IMR-90 (cell line): ENCODE measurements at regions not wholly inside any gene's neighbourhood (a gene's known extent, or its start where the extent isn't known, plus 50 kb on each side); places are given as distances from the start of the nearest gene placed in this dataset.

ENCODE experiments used
- ATAC-seq: fragments of 200-7000 bp; cut with Tn5 transposase; 2 replicates; pipeline ENCODE4 v1.9.1; 2020; ENCODE audit warnings: low read depth, mild to moderate bottlenecking, moderate library complexity
- BruUV-seq: library from RNA; stranded (reverse); fragments of 400-500 nt; replicated peaks from 2 replicates; lab custom pipeline; 2021; lab: Mats Ljungman, UMichigan
- CTCF ChIA-PET: fragments of 300-600 bp; formaldehyde crosslinking; extraction: SDS; loops from one replicate; lab custom pipeline; 2021; ENCODE audit warnings: antibody characterized with exemption; lab: Yijun Ruan, JAX
- POLR2A ChIA-PET: fragments of 300-600 bp; sonication (Branson Sonifier 250); formaldehyde crosslinking; loops from one replicate; lab custom pipeline; 2022; ENCODE audit warnings: antibody characterized with exemption; ENCODE audit not compliant: unreplicated experiment; lab: Charles Lee
- DNase-seq: peaks from one replicate; pipeline ENCODE4 v3.0.0; 2013
- H2AFZ ChIP-seq: replicated peaks from 2 replicates; pipeline ENCODE3; 2013; ENCODE audit warnings: low read length, mild to moderate bottlenecking; ENCODE audit not compliant: poor library complexity
- H2AK5ac ChIP-seq: 2 replicates; pipeline ENCODE4 v1.6.1; 2013; ENCODE audit warnings: low read depth, low read length, inconsistent platforms
- H2AK9ac ChIP-seq: replicated peaks from 2 replicates; pipeline ENCODE3; 2013; ENCODE audit warnings: mild to moderate bottlenecking, low read depth, low read length, moderate library complexity; ENCODE audit not compliant: poor library complexity
- H2BK120ac ChIP-seq: 2 replicates; pipeline ENCODE4 v1.6.1; 2013; ENCODE audit warnings: low read depth, low read length, inconsistent platforms
- H2BK15ac ChIP-seq: 3 replicates; pipeline ENCODE4 v1.6.1; 2013; ENCODE audit warnings: low read depth, low read length, inconsistent platforms
- H2BK20ac ChIP-seq: 2 replicates; pipeline ENCODE4 v1.6.1; 2013; ENCODE audit warnings: low read depth, mild to moderate bottlenecking, inconsistent platforms, low read length, moderate library complexity
- H2BK5ac ChIP-seq: 2 replicates; pipeline ENCODE4 v1.6.1; 2013; ENCODE audit warnings: mild to moderate bottlenecking, low read depth, low read length, inconsistent platforms; ENCODE audit not compliant: poor library complexity, severe bottlenecking
- H3K14ac ChIP-seq: replicated peaks from 2 replicates; pipeline ENCODE4 v1.6.1; 2013; ENCODE audit warnings: low read depth, low read length, inconsistent platforms
- H3K18ac ChIP-seq: 2 replicates; pipeline ENCODE4 v1.6.1; 2013; ENCODE audit warnings: low read depth, low read length, control low read depth
- H3K23ac ChIP-seq: 2 replicates; pipeline ENCODE4 v1.6.1; 2013; ENCODE audit warnings: low read depth, low read length, inconsistent platforms
- H3K27ac ChIP-seq: 2 replicates; pipeline ENCODE4 v1.5.1; 2013; ENCODE audit warnings: mild to moderate bottlenecking, control low read depth, low read length; ENCODE audit not compliant: insufficient read depth
- H3K27me3 ChIP-seq: 2 replicates; pipeline ENCODE4 v1.6.1; 2013; ENCODE audit warnings: low read length; ENCODE audit not compliant: control insufficient read depth, insufficient read depth
- H3K36me3 ChIP-seq: 2 replicates; pipeline ENCODE4 v1.6.1; 2013; ENCODE audit warnings: low read length, mixed read lengths; ENCODE audit not compliant: control insufficient read depth, insufficient read depth
- H3K4ac ChIP-seq: 2 replicates; pipeline ENCODE4 v1.6.1; 2013; ENCODE audit warnings: low read depth, low read length, inconsistent platforms
- H3K4me1 ChIP-seq: 2 replicates; pipeline ENCODE4 v1.6.1; 2013; ENCODE audit warnings: low read length, mixed read lengths; ENCODE audit not compliant: control insufficient read depth, insufficient read depth
- H3K4me2 ChIP-seq: 2 replicates; pipeline ENCODE4 v1.6.1; 2013; ENCODE audit warnings: low read depth, mild to moderate bottlenecking, control low read depth, low read length, moderate library complexity
- H3K4me3 ChIP-seq: 2 replicates; pipeline ENCODE4 v1.5.1; 2013; ENCODE audit warnings: low read depth, mild to moderate bottlenecking, control low read depth, low read length, moderate library complexity; ENCODE audit not compliant: insufficient read depth
- H3K56ac ChIP-seq: 2 replicates; pipeline ENCODE4 v1.6.1; 2013; ENCODE audit warnings: low read length, inconsistent platforms; ENCODE audit not compliant: insufficient read depth; ENCODE audit errors: extremely low read depth
- H3K79me1 ChIP-seq, 2 experiments: 2 replicates each; pipeline ENCODE4 v1.6.1; 2013; ENCODE audit warnings: low read length in 2 of 2, inconsistent platforms in 1 of 2, low read depth in 1 of 2
- H3K9ac ChIP-seq: 2 replicates; pipeline ENCODE4 v1.6.1; 2013; ENCODE audit warnings: low read depth, low read length, control low read depth
- H3K9me1 ChIP-seq: 2 replicates; pipeline ENCODE4 v1.6.1; 2013; ENCODE audit warnings: low read length, inconsistent platforms; ENCODE audit not compliant: insufficient read depth
- H3K9me3 ChIP-seq: 2 replicates; pipeline ENCODE4 v1.6.1; 2013; ENCODE audit warnings: low read length; ENCODE audit not compliant: control insufficient read depth, insufficient read depth
- H4K20me1 ChIP-seq: 2 replicates; pipeline ENCODE4 v1.6.1; 2013; ENCODE audit warnings: low read length, inconsistent platforms; ENCODE audit not compliant: insufficient read depth
- H4K5ac ChIP-seq: 2 replicates; pipeline ENCODE4 v1.6.1; 2013; ENCODE audit warnings: mild to moderate bottlenecking, low read depth, low read length, control low read depth
- H4K8ac ChIP-seq, 2 experiments: 2 replicates each; pipeline ENCODE4 v1.6.1; 2013; ENCODE audit warnings: low read depth in 2 of 2, low read length in 2 of 2, control low read depth in 1 of 2, inconsistent platforms in 1 of 2
- H4K91ac ChIP-seq: 2 replicates; pipeline ENCODE4 v1.6.1; 2013; ENCODE audit warnings: low read depth, low read length, inconsistent platforms; ENCODE audit not compliant: insufficient read depth
- BHLHE40 ChIP-seq: fragments of 150-350 bp; IDR thresholded peaks from 2 replicates; pipeline ENCODE4 v1.6.1; 2016; ENCODE audit warnings: mild to moderate bottlenecking, low read depth, low read length
- CEBPB ChIP-seq: IDR thresholded peaks from 2 replicates; pipeline ENCODE4 v1.6.1; 2012; ENCODE audit warnings: low read depth, low read length, improper control_type of control experiment
- NFE2L2 ChIP-seq: fragments of 150-350 bp; IDR thresholded peaks from 2 replicates; pipeline ENCODE4 v1.6.1; 2016; ENCODE audit warnings: low read depth, mild to moderate bottlenecking, low read length
- POLR2A ChIP-seq: IDR thresholded peaks from 2 replicates; pipeline ENCODE4 v1.6.1; 2012; ENCODE audit warnings: mild to moderate bottlenecking, low read depth, low read length
- RAD21 ChIP-seq: IDR thresholded peaks from 2 replicates; pipeline ENCODE4 v1.6.1; 2012; ENCODE audit warnings: low read length, improper control_type of control experiment
- WGBS, 2 experiments: methylation state at CpG; one replicate each; pipeline versions ENCODE4 v1.1.5 to v1.1.7; 2013; ENCODE audit warnings: missing lambda C conversion rate in 2 of 2; ENCODE audit not compliant: insufficient read length in 1 of 2; ENCODE audit errors: extremely low coverage in 2 of 2; 5-methylcytosine and 5-hydroxymethylcytosine counted together
- dilution Hi-C: fragments of 300-500 bp; cut with HindIII; formaldehyde crosslinking; loops from one replicate; pipeline ENCODE4 v1.14.3; 2018; ENCODE audit warnings: low sequenced_read_pairs; ENCODE audit not compliant: unreplicated experiment
- in situ Hi-C: fragments of 300-500 bp; cut with MboI; formaldehyde crosslinking; loops from 3 replicates; pipeline ENCODE4 v1.14.3; 2019; ENCODE audit warnings: low sequenced_read_pairs, inconsistent platforms, mixed read lengths
- intact Hi-C: fragments of 100-400 bp; cut with micrococcal nuclease; formaldehyde crosslinking; loops from 2 replicates; pipeline ENCODE4 v1.10.0; 2022

DNA sequence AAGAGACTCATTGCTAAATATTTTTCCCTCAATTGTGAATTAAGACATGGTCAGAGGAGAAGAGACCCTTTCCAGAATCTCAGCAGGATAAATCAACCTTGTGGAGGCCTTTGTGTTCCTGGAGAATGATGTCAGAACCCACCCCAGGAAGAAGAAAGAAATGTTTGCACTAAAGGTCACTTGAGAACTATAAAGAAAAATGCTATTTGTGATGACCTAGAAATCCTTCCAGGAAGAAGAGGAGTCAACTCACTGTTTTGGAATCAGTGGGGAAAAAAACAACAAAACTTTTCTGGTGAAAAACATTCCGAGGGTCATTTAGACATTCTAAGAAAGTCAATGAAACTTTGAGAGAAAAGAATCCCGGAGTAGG lies 129.1 kb upstream of the ANKRD1 start:
- no peak overlapping the region for H3K27ac ChIP-seq
- H2AK9ac ChIP-seq: no peak overlapping the region
- intact Hi-C loops: no loop called here
- H3K36me3 ChIP-seq: no peaks in the 10 kb centered on the region
- ATAC-seq (no peak), DNase-seq (no peak)
- H3K79me1 ChIP-seq: no peaks in the 10 kb centered on the region
- H3K9me1 ChIP-seq: no peaks in the 10 kb centered on the region; the same call in 1 of the 2 replicates
- H3K27me3 ChIP-seq: peaks cover 2% of the 10 kb centered on the region
- no peak overlapping the region for H2AK5ac ChIP-seq
- ChIA-PET POLR2A (no interaction called here), CTCF (interaction anchor here (0.9 to 1.0 kb wide), 2 partner anchors 9 to 27 kb away, joined by 3 read pairs; no protein-coding TSS in a partner anchor)
- H2BK120ac ChIP-seq: no peak overlapping the region
- H2BK15ac ChIP-seq: no peak overlapping the region
- H3K4me3 ChIP-seq: no peak overlapping the region
- WGBS, 2 experiments: 100% methylated on average over 2 of the region's 2 CpGs; no CpG with 5 or more reads in 1 of the 2 experiments
- no peak overlapping the region for H3K23ac ChIP-seq
- no peak overlapping the region for H3K14ac ChIP-seq
- H4K20me1 ChIP-seq: no peaks in the 10 kb centered on the region
- no peak overlapping the region for H2BK5ac ChIP-seq
- no peaks in the 10 kb centered on the region for H3K4me1 ChIP-seq
- in situ Hi-C loops: no loop called here
- no TSS peak for BruUV-seq
- no peak overlapping the region for H2BK20ac ChIP-seq
- H4K5ac ChIP-seq: no peak overlapping the region
- TF ChIP-seq RAD21 (no peak), NFE2L2 (no peak), BHLHE40 (no peak), CEBPB (no peak), POLR2A (no peak)
- no peak overlapping the region for H3K4me2 ChIP-seq
- no peak overlapping the region for H3K18ac ChIP-seq
- H4K8ac ChIP-seq: no peak overlapping the region
- no peak overlapping the region for H3K4ac ChIP-seq
- H3K9ac ChIP-seq: no peak overlapping the region
- no peak overlapping the region for H4K91ac ChIP-seq
- H3K9me3 ChIP-seq: peaks cover 2% of the 10 kb centered on the region; the same call in 1 of the 2 replicates
- no peak overlapping the region for H2AFZ ChIP-seq
- no peak overlapping the region for H3K56ac ChIP-seq
- dilution Hi-C loops: no loop called here
